IPS-20b (cell line): ENCODE measurements at regions not wholly inside any gene's neighbourhood (a gene's known extent, or its start where the extent isn't known, plus 50 kb on each side); places are given as distances from the start of the nearest gene placed in this dataset.

Source experiments
- H3K27ac ChIP-seq: one replicate; pipeline ENCODE4 v1.5.1; 2013; ENCODE audit warnings: low read length
- H3K27me3 ChIP-seq: 2 replicates; pipeline ENCODE4 v1.6.1; 2013; ENCODE audit warnings: mild to moderate bottlenecking, low read length, inconsistent platforms; ENCODE audit not compliant: insufficient read depth
- H3K36me3 ChIP-seq: 2 replicates; pipeline ENCODE4 v1.6.1; 2013; ENCODE audit warnings: low read depth, mild to moderate bottlenecking, inconsistent platforms, low read length, moderate library complexity; ENCODE audit not compliant: insufficient read depth
- H3K4me1 ChIP-seq: 2 replicates; pipeline ENCODE4 v1.6.1; 2013; ENCODE audit warnings: mild to moderate bottlenecking, control low read depth, inconsistent platforms, low read length, moderate library complexity; ENCODE audit not compliant: insufficient read depth
- H3K4me3 ChIP-seq: 2 replicates; pipeline ENCODE4 v1.5.1; 2013; ENCODE audit warnings: mild to moderate bottlenecking, low read length, inconsistent platforms
- H3K9ac ChIP-seq: 2 replicates; pipeline ENCODE4 v1.6.1; 2013; ENCODE audit warnings: low read depth, mild to moderate bottlenecking, inconsistent platforms, low read length, moderate library complexity
- H3K9me3 ChIP-seq: 2 replicates; pipeline ENCODE4 v1.6.1; 2013; ENCODE audit warnings: mild to moderate bottlenecking, low read depth, low read length, inconsistent platforms; ENCODE audit not compliant: insufficient read depth

- no peaks in the 10 kb centered on the region for H3K9me3 ChIP-seq
- no peaks in the 10 kb centered on the region for H3K36me3 ChIP-seq
- H3K4me3 ChIP-seq, result no peak overlapping the region
- H3K27ac ChIP-seq, result no peak overlapping the region
- H3K27me3 ChIP-seq, result no peaks in the 10 kb centered on the region
- H3K9ac ChIP-seq, result no peak overlapping the region
- no peaks in the 10 kb centered on the region for H3K4me1 ChIP-seq
Measured at GRCh38 chr21:39114871-39115575, 68.2 kb downstream of the PSMG1 start.

DNA sequence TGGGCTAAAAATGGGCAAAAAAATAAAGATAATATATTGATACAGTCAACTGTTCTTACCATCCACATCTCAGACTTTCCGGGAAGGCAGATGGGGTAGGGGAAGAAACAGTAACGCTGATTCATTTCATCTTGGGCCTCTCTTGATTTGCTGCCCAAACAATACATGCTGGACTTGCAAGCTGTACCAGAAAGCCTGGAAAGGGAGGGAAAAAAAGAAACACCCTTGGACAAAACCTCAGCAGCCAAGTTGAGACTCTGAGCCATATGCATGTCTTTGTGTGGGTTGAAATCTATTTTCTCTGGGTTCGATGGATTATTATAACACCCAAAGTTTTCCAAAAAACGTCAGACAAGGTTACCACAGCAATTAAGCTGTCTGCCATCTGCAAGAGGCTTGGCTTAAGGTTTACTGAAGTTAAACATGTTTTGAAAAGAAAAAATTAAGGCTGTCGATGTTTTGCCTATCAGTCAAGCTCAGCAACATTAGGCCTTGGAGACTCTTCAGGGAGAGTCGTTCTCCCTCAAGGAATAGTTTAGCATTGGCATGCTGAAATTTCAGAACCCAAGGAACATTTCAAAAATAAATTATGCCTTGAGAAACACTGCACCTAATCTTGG lies 71.2 kb downstream of the PSMG1 start:
- H3K27ac ChIP-seq, result no peak overlapping the region
- H3K4me1 ChIP-seq, result no peaks in the 10 kb centered on the region
- H3K27me3 ChIP-seq, result no peaks in the 10 kb centered on the region
- no peak overlapping the region for H3K4me3 ChIP-seq
- no peaks in the 10 kb centered on the region for H3K36me3 ChIP-seq
- no peaks in the 10 kb centered on the region for H3K9me3 ChIP-seq
- H3K9ac ChIP-seq, result no peak overlapping the region

DNA sequence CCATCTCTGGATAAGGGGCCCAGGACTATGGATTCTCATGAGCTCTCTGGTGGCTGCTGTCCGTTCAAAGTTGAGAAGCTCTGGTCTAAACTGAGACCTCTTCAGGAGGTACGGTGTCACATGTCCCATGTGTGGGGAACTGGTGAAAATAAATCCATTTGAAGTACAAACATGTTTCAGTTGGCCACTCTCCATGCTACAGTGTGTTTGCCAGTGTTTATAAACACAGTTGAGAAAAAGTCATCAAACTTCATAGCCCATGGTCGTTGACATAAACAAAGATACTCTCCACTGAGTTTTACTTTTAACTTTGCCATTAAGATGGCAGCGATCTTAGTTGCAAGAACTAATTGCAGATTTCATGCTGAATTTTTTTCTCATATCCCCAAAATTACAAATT lies 72.8 kb downstream of the PSMG1 start:
- no peaks in the 10 kb centered on the region for H3K4me1 ChIP-seq
- H3K9ac ChIP-seq, result no peak overlapping the region
- no peaks in the 10 kb centered on the region for H3K27me3 ChIP-seq
- H3K27ac ChIP-seq, result no peak overlapping the region
- H3K36me3 ChIP-seq, result no peaks in the 10 kb centered on the region
- H3K4me3 ChIP-seq, result no peak overlapping the region
- H3K9me3 ChIP-seq, result no peaks in the 10 kb centered on the region

DNA sequence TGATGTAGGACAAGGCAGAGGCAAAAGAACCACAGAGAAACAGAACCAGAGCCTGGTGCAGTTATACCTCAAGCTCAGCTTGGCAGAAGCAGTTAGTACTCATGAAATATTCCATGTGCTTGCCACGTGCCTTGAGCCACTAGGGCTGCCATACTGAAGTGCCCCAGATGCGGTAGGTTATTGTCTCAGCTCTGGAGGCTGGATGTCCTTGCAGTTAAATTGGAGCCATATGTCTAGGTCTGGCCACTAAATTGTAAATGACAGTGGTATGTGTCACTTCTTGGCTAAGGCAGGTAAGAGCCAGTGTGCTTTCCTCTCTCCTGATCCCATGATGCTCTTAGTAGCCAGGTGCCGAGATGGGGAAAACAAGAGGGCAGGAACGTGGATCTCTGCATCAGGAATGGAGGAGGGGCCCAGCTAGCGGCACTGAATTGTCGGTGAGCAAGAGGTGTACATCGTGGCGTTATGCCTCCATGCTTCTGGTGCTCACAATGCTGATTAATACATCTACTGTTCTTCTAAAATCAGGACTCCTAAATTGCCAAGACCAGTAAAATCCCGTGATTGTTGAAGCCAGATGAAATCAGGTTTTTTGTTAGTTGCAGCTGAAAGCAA lies 73.5 kb downstream of the PSMG1 start:
- no peaks in the 10 kb centered on the region for H3K9me3 ChIP-seq
- H3K4me3 ChIP-seq, result no peak overlapping the region
- no peak overlapping the region for H3K27ac ChIP-seq
- no peaks in the 10 kb centered on the region for H3K27me3 ChIP-seq
- H3K9ac ChIP-seq, result no peak overlapping the region
- H3K4me1 ChIP-seq, result no peaks in the 10 kb centered on the region
- H3K36me3 ChIP-seq, result no peaks in the 10 kb centered on the region

DNA sequence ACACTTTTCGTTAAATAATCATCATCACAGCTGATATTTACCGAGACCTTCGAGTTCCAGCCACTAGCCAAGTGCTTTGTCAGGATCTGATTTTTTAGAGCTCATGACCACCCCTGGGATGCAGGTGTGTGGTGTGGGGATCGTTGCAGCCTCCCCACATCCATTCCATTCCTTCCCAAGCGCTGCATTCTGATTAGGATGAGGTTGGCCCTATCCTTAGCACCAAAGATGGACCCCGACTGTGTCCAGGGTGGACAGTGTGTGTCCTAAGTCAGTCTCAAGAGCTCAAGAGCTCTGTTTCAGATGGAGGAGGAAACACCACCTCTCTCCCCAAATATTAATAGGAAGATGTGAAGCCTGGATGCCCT lies 74.1 kb downstream of the PSMG1 start:
- Histone ChIP-seq H3K4me1 (no peaks in the 10 kb centered on the region), H3K9me3 (no peaks in the 10 kb centered on the region), H3K27ac (no peak overlapping the region), H3K9ac (no peak overlapping the region), H3K36me3 (no peaks in the 10 kb centered on the region), H3K27me3 (no peaks in the 10 kb centered on the region), H3K4me3 (no peak overlapping the region)

GRCh38 chr21:39108291-39109162 lies 74.7 kb downstream of the PSMG1 start:
- Histone ChIP-seq H3K36me3 (no peaks in the 10 kb centered on the region), H3K9me3 (no peaks in the 10 kb centered on the region), H3K27me3 (no peaks in the 10 kb centered on the region)

DNA sequence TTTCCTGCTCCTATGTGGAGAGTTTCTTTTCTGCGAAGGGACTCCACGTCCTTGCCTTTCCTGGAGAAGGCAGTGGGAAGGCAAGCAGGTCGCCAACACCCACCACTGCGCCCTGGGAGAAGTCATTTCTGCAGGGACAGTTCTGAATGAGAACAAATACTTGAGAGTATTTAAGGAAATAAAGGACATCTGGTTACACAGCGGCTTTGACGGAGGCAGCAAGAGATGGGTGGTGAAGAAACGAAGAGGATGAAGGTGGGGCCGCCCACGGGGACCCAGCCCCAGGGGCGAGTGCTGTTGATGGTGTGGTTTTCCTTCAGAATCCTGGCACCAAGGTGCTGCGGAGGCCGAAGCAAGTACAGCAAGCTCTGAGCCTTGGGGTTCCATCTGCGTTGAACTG lies 75.5 kb downstream of the PSMG1 start:
- Histone ChIP-seq H3K36me3 (no peaks in the 10 kb centered on the region), H3K27me3 (no peaks in the 10 kb centered on the region), H3K4me1 (no peaks in the 10 kb centered on the region), H3K4me3 (no peak overlapping the region), H3K9ac (no peak overlapping the region), H3K9me3 (no peaks in the 10 kb centered on the region), H3K27ac (no peak overlapping the region)

More at GRCh38 chr21:39108291-39109162, 74.7 kb downstream of the PSMG1 start:
- no peak overlapping the region for H3K9ac ChIP-seq
- no peaks in the 10 kb centered on the region for H3K4me1 ChIP-seq
- H3K27ac ChIP-seq, result no peak overlapping the region
- H3K4me3 ChIP-seq, result no peak overlapping the region

DNA sequence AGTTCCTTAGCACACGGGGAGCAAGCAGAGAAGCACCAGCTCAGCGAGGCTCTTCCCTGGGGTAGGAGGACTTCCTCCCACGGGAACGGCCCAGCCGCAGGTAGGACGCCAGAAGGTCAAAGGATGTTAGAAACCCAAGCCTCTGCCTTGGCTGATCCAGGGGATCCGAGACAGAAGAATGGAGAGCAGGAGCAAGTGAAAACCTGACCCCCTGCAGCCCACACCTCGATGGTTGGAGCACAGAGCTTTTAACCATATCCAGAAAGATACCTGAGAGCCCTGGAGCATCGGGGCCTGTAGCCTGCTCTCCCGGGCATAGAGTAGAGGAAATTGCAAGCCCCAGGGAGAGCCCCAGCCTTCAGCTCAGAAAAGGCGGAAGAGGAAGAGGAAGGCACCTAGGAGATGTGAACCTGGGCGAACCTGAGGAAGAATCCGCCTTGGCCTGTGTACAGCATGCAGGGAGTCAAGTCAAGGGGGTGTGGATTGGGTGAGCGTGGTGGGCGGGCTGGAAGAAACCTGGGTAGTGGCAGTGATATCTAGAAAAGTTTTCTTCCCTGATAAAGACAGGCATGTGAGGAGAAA lies 76.3 kb downstream of the PSMG1 start:
- no peak overlapping the region for H3K27ac ChIP-seq
- H3K9ac ChIP-seq, result no peak overlapping the region
- no peaks in the 10 kb centered on the region for H3K36me3 ChIP-seq

DNA sequence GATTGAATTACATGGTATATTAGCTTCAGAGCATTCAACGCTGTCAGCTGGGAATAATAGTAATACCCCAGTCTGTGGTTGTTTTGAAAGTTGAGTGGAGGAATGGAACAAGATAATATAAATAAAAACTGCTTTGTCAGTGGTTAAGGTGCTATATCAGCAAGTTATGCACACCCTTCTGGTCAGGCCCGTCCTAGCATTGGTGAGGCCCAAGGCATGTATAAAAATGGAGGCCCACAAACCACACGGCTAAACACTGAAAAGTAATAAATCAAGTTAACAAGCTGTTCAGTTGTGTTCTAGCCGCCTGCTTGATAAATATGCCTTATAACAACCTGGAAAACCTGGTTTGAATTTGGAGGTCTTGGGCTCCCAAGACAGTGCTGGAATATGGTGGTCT lies 77.4 kb downstream of the PSMG1 start:
- Histone ChIP-seq H3K27ac (no peak overlapping the region), H3K4me3 (no peak overlapping the region), H3K27me3 (no peaks in the 10 kb centered on the region)

More for the DNA sequence above, 76.3 kb downstream of the PSMG1 start:
- H3K27me3 ChIP-seq, result no peaks in the 10 kb centered on the region
- no peaks in the 10 kb centered on the region for H3K4me1 ChIP-seq
- H3K4me3 ChIP-seq, result no peak overlapping the region
- H3K9me3 ChIP-seq, result no peaks in the 10 kb centered on the region

GRCh38 chr21:39105341-39105765 lies 77.9 kb downstream of the PSMG1 start:
- no peaks in the 10 kb centered on the region for H3K4me1 ChIP-seq
- no peak overlapping the region for H3K27ac ChIP-seq
- H3K9me3 ChIP-seq, result no peaks in the 10 kb centered on the region
- no peaks in the 10 kb centered on the region for H3K36me3 ChIP-seq
- no peak overlapping the region for H3K9ac ChIP-seq
- no peak overlapping the region for H3K4me3 ChIP-seq
- H3K27me3 ChIP-seq, result no peaks in the 10 kb centered on the region

More for the DNA sequence above, 77.4 kb downstream of the PSMG1 start:
- H3K9ac ChIP-seq, result no peak overlapping the region
- no peaks in the 10 kb centered on the region for H3K36me3 ChIP-seq
- H3K4me1 ChIP-seq, result no peaks in the 10 kb centered on the region
- no peaks in the 10 kb centered on the region for H3K9me3 ChIP-seq

- H3K9me3 ChIP-seq, result peaks cover 2% of the 10 kb centered on the region; the same call in 1 of the 2 replicates
- no peaks in the 10 kb centered on the region for H3K4me1 ChIP-seq
- no peak overlapping the region for H3K4me3 ChIP-seq
- no peak overlapping the region for H3K9ac ChIP-seq
- H3K27ac ChIP-seq, result no peak overlapping the region
- H3K27me3 ChIP-seq, result no peaks in the 10 kb centered on the region
- H3K36me3 ChIP-seq, result no peaks in the 10 kb centered on the region
Measured at GRCh38 chr21:39104911-39105310, 78.3 kb downstream of the PSMG1 start.
